BLaER1 treated with 17β-estradiol and CSF1 and Interleukin-3, amounts not matched to agents 10 nM and 100 nM (cell line): ENCODE measurements at regions not wholly inside any gene's neighbourhood (a gene's known extent, or its start where the extent isn't known, plus 50 kb on each side); places are given as distances from the start of the nearest gene placed in this dataset.
"Not testable (repeated sequence)": the region's sequence is repeated elsewhere in the genome, so short reads cannot be mapped to it uniquely, and the experiment has no call there.

ENCODE experiments used
- H3K27ac ChIP-seq, 11 experiments: shearing (Covaris generic); formaldehyde crosslinking; 2 replicates each; pipeline ENCODE4 v1.8.1; 2022
- H3K27me3 ChIP-seq, 11 experiments: shearing (Covaris generic); formaldehyde crosslinking; 2 replicates each; pipeline ENCODE4 v1.8.1; 2022
- H3K36me3 ChIP-seq, 11 experiments: shearing (Covaris generic); formaldehyde crosslinking; 2 replicates each; pipeline ENCODE4 v1.8.1; 2022
- H3K4me1 ChIP-seq, 10 experiments: shearing (Covaris generic); formaldehyde crosslinking; 2 replicates each; pipeline ENCODE4 v1.8.1; 2022
- H3K4me2 ChIP-seq, 11 experiments: shearing (Covaris generic); formaldehyde crosslinking; 2 replicates each; pipeline ENCODE4 v1.8.1; 2022
- H3K4me3 ChIP-seq, 10 experiments: shearing (Covaris generic); formaldehyde crosslinking; 2 replicates each; pipeline ENCODE4 v1.8.1; 2022
- H3K9ac ChIP-seq, 11 experiments: shearing (Covaris generic); formaldehyde crosslinking; 2 replicates each; pipeline ENCODE4 v1.8.1; 2022
- H3K9me3 ChIP-seq, 11 experiments: shearing (Covaris generic); formaldehyde crosslinking; replicated peaks in 1 of 11; 2 replicates each; pipeline ENCODE4 v1.8.1; 2022
- H4K20me1 ChIP-seq, 11 experiments: shearing (Covaris generic); formaldehyde crosslinking; 2 replicates each; pipeline ENCODE4 v1.8.1; 2022
- Cebpa-rat ChIP-seq, 11 experiments: shearing (Covaris generic); IDR thresholded peaks; 2 replicates each; pipeline ENCODE4 v1.8.1; 2022

DNA sequence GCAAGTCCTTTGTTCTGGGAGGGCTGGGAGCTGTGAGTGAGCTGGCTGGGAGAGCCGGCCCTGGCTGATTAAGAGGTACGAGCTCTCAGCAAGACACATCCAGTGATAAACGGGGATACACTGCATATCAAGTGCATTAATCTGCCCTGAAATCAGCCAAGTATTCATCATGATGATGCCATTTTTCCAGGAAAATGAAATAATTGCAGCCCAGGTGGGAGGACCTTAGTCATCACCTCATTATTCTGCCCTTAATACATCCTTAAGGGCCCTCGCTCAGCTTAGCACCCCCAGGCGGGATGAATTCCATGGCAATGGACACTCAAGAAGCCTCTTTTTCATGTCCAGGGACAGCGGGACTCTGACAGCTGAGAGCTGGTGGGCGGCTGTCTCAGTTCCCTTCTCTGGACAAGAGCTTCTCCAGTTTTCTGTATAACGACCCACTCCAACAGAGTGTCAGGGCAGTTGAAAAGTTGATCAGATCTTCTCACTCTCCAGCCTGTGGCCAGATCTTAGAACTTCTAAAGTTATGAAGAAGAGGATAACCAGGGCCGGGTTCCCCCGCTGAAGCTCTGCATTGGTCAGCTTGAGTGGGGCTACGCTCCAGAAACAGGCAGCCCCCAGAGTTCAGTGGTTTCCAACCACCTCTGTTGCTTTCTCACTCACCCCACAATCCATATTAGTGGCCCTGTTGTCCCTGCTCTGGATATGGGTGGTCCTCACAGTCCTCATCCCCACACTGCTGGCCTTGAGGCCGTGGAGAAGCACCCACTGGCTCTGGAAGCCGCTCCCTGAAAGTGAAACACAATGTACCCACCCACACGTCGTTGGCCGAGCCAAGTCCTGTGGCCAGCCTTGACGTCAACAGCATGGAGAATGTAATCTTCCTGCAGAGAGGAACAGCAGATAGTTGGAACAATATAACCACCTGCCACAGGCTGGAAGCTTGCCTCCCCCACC, 306.2 kb upstream of the DIO3 start:
- Histone ChIP-seq H3K36me3 (no peaks in the 10 kb centered on the region), H3K27ac (no peak overlapping the region), H3K4me1 (peaks cover 14 to 19% (median 16%) of the 10 kb centered on the region in 10 experiments), H3K9me3 (no peaks in the 10 kb centered on the region), H3K4me3 (no peak overlapping the region), H4K20me1 (no peaks in the 10 kb centered on the region), H3K4me2 (no peak overlapping the region), H3K9ac (no peak overlapping the region), H3K27me3 (no peaks in the 10 kb centered on the region)
- no peak for TF ChIP-seq Cebpa-rat (IDR thresholded peaks at IDR 0.05)

GRCh38 chr14:101255765-101256125, 305.6 kb upstream of the DIO3 start:
- no peaks in the 10 kb centered on the region for H4K20me1 ChIP-seq
- no peaks in the 10 kb centered on the region for H3K27me3 ChIP-seq
- H3K27ac ChIP-seq, result no peak overlapping the region
- no peak overlapping the region for H3K4me2 ChIP-seq
- no peak for TF ChIP-seq Cebpa-rat (IDR thresholded peaks at IDR 0.05)
- peaks cover 14 to 17% (median 15%) of the 10 kb centered on the region in 10 experiments for H3K4me1 ChIP-seq
- no peak overlapping the region for H3K9ac ChIP-seq
- H3K4me3 ChIP-seq, result no peak overlapping the region
- no peaks in the 10 kb centered on the region for H3K36me3 ChIP-seq
- no peaks in the 10 kb centered on the region for H3K9me3 ChIP-seq

DNA sequence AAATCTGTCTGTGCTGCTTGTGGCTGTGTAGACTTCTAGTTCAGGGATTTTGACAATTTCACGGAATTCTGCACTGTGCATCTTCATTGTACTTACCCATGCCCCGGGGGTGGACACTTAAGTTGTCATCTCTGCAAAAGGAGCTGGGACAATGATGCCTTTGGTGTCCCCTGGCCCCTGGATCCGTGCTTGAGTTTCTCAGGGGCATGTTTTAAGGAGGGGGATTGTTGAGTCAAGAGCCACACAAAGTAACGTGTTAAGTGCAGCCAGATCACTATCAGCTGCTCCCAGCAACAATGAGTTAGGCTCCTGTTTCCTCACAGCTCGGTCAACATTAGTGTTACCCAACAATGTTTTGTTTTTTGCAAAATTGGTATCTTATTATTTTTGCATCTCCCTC, 305.0 kb upstream of the DIO3 start:
- Histone ChIP-seq H4K20me1 (no peaks in the 10 kb centered on the region), H3K27me3 (no peaks in the 10 kb centered on the region), H3K36me3 (no peaks in the 10 kb centered on the region), H3K9ac (no peak overlapping the region), H3K4me2 (no peak overlapping the region), H3K4me1 (peaks cover 14 to 16% (median 15%) of the 10 kb centered on the region in 10 experiments), H3K4me3 (no peak overlapping the region), H3K9me3 (no peaks in the 10 kb centered on the region), H3K27ac (no peak overlapping the region)
- TF ChIP-seq Cebpa-rat (IDR thresholded peaks at IDR 0.05), result no peak

DNA sequence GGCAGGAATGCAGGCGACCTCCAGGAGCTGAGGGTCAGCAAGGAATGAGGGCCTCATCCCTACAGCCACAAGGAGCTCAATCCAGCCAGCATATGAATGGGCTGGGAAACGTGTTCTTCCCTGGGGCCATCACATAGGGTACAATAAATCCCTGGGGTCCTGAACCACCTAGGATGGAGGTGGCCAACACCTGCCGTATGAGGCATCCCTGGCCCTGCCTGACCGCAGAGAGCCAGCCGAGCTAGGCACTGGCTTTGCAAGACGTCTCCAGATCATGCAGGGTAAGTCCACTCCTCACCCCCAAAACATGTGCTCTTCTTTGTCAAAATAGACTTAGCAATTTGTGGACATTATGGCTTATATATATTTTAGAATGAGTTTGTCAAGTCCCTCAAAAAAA, 303.7 kb upstream of the DIO3 start:
- H3K27ac ChIP-seq, result no peak overlapping the region
- H3K4me3 ChIP-seq, result no peak overlapping the region
- no peaks in the 10 kb centered on the region for H4K20me1 ChIP-seq
- no peak overlapping the region for H3K9ac ChIP-seq
- TF ChIP-seq Cebpa-rat (IDR thresholded peaks at IDR 0.05), result no peak
- H3K36me3 ChIP-seq, result no peaks in the 10 kb centered on the region
- H3K4me2 ChIP-seq, result no peak overlapping the region
- peaks cover 0 to 9% (median 6%) of the 10 kb centered on the region in 11 experiments; a peak in 10 of 22 replicates for H3K9me3 ChIP-seq
- H3K4me1 ChIP-seq, result peaks cover under 1 to 3% (median 2%) of the 10 kb centered on the region in 10 experiments; a peak in 15 of 20 replicates
- no peaks in the 10 kb centered on the region for H3K27me3 ChIP-seq

GRCh38 chr14:101259748-101260147, 301.5 kb upstream of the DIO3 start:
- Histone ChIP-seq H3K4me3 (no peak overlapping the region), H3K4me1 (no peaks in the 10 kb centered on the region), H3K36me3 (no peaks in the 10 kb centered on the region), H3K9ac (no peak overlapping the region), H3K27ac (no peak overlapping the region), H3K27me3 (no peaks in the 10 kb centered on the region), H3K4me2 (no peak overlapping the region), H4K20me1 (no peaks in the 10 kb centered on the region), H3K9me3 (peaks cover 0 to 12% (median 6%) of the 10 kb centered on the region in 11 experiments; a peak in 10 of 22 replicates)
- no peak for TF ChIP-seq Cebpa-rat (IDR thresholded peaks at IDR 0.05)

- not testable (repeated sequence) for H3K4me1 ChIP-seq, H4K20me1 ChIP-seq, H3K36me3 ChIP-seq, H3K4me2 ChIP-seq, H3K4me3 ChIP-seq, H3K27ac ChIP-seq, H3K9ac ChIP-seq, H3K27me3 ChIP-seq
- H3K9me3 ChIP-seq, result peaks cover 0 to 12% (median 7%) of the 10 kb centered on the region in 11 experiments; a peak in 11 of 22 replicates
These were observed 294.9 kb upstream of the DIO3 start for GRCh38 chr14:101266441-101266840.

DNA sequence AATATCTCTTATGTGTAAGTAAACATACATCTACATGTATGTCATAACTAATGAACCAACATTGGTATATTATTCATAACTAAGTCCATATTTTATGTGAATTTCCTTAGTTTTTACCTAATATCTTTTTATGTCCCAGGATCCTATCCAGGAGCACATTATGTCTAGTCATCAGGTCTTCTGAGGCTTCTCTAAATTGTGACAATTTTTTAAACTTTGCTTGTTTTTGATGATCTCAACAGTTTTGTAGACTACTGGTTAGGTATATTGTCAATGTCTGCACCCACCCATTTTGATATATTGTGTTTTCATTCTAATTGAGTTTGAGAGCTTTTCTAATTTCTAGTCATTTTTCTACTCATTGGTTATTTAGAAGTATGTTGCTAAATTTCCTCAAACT, 288.2 kb upstream of the DIO3 start:
- H3K27me3 ChIP-seq, result no peaks in the 10 kb centered on the region
- no peaks in the 10 kb centered on the region for H3K36me3 ChIP-seq
- no peak overlapping the region for H3K9ac ChIP-seq
- no peak overlapping the region for H3K4me3 ChIP-seq
- no peaks in the 10 kb centered on the region for H3K4me1 ChIP-seq
- H3K9me3 ChIP-seq, result 0 out of 22 replicates have a peak, but pooled peaks cover 0 to 7% (median 0%) of the 10 kb centered on the region in 11 experiments
- H4K20me1 ChIP-seq, result no peaks in the 10 kb centered on the region
- no peak overlapping the region for H3K27ac ChIP-seq
- TF ChIP-seq Cebpa-rat (IDR thresholded peaks at IDR 0.05), result no peak
- no peak overlapping the region for H3K4me2 ChIP-seq

DNA sequence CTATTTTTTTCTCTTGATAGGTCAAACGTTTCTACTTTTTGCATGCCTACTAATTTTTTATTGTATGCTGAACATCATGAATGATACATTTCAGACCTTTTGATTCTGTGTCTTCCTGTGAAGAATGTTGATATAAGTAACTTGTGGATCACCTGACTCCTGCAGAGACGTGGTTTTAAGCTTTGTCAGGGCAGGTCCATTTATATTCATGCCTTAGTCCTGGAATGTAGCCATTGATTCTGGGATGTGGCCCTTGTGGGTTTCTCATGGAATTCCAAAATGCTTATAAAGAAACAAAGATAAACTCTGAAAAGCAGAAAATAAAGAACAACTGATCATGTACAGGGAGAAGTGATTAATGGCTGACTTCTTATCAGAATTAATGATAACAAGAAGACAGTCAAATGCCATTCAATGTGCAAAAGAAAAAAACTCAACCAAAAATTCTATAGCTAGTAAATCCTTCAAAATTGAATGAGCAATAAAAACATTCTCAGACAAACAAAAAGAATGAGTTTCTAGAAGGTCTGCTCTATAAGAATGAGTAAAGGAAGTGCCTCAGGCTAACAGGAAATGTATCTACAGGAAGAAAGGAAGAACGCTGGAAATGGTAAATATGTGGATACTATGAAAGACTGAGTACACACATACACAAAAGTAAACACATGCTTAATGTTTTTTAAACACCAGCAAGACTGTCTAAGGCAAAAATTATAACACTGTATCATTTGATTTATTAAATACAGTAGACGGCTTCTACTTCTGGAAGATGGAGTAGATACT, 284.8 kb upstream of the DIO3 start:
- Histone ChIP-seq H3K27ac (no peak overlapping the region), H3K27me3 (no peaks in the 10 kb centered on the region), H4K20me1 (no peaks in the 10 kb centered on the region), H3K4me1 (no peaks in the 10 kb centered on the region), H3K4me3 (no peak overlapping the region), H3K4me2 (no peak overlapping the region), H3K9ac (no peak overlapping the region), H3K36me3 (no peaks in the 10 kb centered on the region), H3K9me3 (peaks cover 0 to 17% (median 6%) of the 10 kb centered on the region in 11 experiments; a peak in 6 of 22 replicates)
- no peak for TF ChIP-seq Cebpa-rat (IDR thresholded peaks at IDR 0.05)

DNA sequence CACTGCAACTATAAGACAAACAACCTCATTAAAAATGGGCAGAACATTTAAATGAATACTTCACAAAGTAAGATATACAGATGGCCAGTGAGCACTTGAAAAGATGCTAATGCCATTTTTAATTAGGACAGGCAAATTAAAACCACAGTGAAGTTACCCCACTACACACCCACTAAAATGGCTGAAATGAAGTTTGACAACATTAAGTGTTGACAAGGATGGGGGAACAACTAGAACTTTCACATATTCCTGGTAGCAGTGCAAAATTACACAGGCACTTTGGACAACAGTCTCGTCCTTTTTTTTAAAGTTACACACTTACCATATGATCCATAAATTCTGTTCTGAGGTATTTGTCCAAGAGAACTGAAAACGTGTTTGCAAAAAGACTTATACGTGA, 278.9 kb upstream of the DIO3 start:
- no peak overlapping the region for H3K4me3 ChIP-seq
- H3K9me3 ChIP-seq, result peaks cover 0 to 21% (median 6%) of the 10 kb centered on the region in 11 experiments; a peak in 7 of 22 replicates
- H3K36me3 ChIP-seq, result no peaks in the 10 kb centered on the region
- H3K27me3 ChIP-seq, result peaks cover 0 to 9% (median 3%) of the 10 kb centered on the region in 11 experiments; a peak in 11 of 22 replicates
- H3K4me2 ChIP-seq, result no peak overlapping the region
- no peak overlapping the region for H3K9ac ChIP-seq
- no peak overlapping the region for H3K27ac ChIP-seq
- peaks cover 0 to 4% (median 0%) of the 10 kb centered on the region in 11 experiments; a peak in 1 of 22 replicates for H4K20me1 ChIP-seq
- no peak for TF ChIP-seq Cebpa-rat (IDR thresholded peaks at IDR 0.05)
- H3K4me1 ChIP-seq, result peaks cover 11 to 32% (median 30%) of the 10 kb centered on the region in 10 experiments
